ENCODE measurements at regions not wholly inside any gene's neighbourhood (a gene's known extent, or its start where the extent isn't known, plus 50 kb on each side); places are given as distances from the start of the nearest gene placed in this dataset.

- no TSS peak for BruUV-seq (replicated peaks)
- CTCF ChIA-PET (ENCODE audit: unreplicated experiment), result no interaction called here
- TF ChIP-seq, protein P1, sequence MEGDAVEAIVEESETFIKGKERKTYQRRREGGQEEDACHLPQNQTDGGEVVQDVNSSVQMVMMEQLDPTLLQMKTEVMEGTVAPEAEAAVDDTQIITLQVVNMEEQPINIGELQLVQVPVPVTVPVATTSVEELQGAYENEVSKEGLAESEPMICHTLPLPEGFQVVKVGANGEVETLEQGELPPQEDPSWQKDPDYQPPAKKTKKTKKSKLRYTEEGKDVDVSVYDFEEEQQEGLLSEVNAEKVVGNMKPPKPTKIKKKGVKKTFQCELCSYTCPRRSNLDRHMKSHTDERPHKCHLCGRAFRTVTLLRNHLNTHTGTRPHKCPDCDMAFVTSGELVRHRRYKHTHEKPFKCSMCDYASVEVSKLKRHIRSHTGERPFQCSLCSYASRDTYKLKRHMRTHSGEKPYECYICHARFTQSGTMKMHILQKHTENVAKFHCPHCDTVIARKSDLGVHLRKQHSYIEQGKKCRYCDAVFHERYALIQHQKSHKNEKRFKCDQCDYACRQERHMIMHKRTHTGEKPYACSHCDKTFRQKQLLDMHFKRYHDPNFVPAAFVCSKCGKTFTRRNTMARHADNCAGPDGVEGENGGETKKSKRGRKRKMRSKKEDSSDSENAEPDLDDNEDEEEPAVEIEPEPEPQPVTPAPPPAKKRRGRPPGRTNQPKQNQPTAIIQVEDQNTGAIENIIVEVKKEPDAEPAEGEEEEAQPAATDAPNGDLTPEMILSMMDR (conservative IDR thresholded peaks at IDR 0.05; ENCODE audit: low read length), result no peak
- TF ChIP-seq EZH2phosphoT487 (IDR thresholded peaks at IDR 0.05; ENCODE audit: borderline replicate concordance, low read depth, low read length), result no peak
- H4K20me1 ChIP-seq (ENCODE audit: insufficient read depth, low read length), result no peaks in the 10 kb centered on the region
- no peak overlapping the region for H3K4me2 ChIP-seq (ENCODE audit: low read length)
- no peaks in the 10 kb centered on the region for H3K36me3 ChIP-seq (ENCODE audit: insufficient read depth, low read length)
- DNase-seq (ENCODE audit: low spot score), result no peak
- no peaks in the 10 kb centered on the region for H3K9me3 ChIP-seq (ENCODE audit: low read length)
- no peak overlapping the region for H3K4me3 ChIP-seq (ENCODE audit: low read depth, low read length, poor library complexity, severe bottlenecking)
- POLR2A ChIA-PET, result no interaction called here
- intact Hi-C loops (cut with micrococcal nuclease; ENCODE audit: unreplicated experiment), result no loop called here
- no peak overlapping the region for H3K27ac ChIP-seq (ENCODE audit: low read depth, low read length, poor library complexity, severe bottlenecking)
- no peaks in the 10 kb centered on the region for H3K79me2 ChIP-seq (ENCODE audit: insufficient read depth, low read depth, low read length)
- no peaks in the 10 kb centered on the region for H3K4me1 ChIP-seq (ENCODE audit: insufficient read depth, low read length, poor library complexity, severe bottlenecking)
- no peaks in the 10 kb centered on the region for H3K9me2 ChIP-seq (ENCODE audit: insufficient read depth, low read length)
- no peak overlapping the region for H2AFZ ChIP-seq (ENCODE audit: low read length)
Measured at GRCh38 chr4:111031596-111031995, 408.7 kb upstream of the PITX2 start.

DNA sequence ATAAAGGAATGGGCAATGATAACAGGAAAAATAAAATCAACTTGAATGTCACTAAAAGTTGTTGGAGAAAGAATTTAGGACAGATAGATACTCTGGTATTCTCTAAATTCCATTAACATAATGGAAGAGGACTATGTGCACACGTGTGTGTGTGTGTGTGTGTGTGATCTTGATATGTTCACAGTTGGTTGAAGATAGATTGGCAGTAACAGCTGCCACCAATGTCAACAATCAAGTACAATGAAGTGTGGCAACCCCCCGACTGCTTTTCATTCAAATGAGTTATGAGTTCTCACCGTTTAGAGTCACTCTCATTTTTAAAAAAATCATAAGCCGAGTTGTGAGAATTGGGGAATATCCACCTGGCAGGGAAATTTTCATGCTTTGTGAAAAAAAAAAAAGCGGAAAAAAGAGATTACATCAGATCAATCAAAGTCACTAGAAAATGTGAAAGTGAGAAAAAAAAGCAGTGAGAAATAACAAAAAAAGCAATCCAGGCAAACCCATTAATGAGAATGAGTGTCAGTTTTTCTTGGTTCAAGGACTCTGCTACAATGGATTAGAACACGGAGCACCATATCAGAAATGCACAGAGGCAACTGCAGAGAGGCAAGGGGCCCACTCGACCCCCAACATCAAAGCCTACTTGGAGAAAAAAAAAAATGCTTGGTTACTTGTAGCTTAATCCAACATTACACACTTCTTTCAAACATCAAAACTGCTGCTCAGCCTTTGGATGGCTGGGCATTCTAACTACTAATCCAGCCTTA, 414.9 kb upstream of the PITX2 start:
- intact Hi-C loops (cut with micrococcal nuclease; ENCODE audit: unreplicated experiment), result no loop called here
- H3K27ac ChIP-seq (ENCODE audit: low read depth, low read length, poor library complexity, severe bottlenecking), result no peak overlapping the region
- no peaks in the 10 kb centered on the region for H3K9me2 ChIP-seq (ENCODE audit: insufficient read depth, low read length)
- POLR2A ChIA-PET, result no interaction called here
- BruUV-seq (replicated peaks), result no TSS peak
- H3K4me1 ChIP-seq (ENCODE audit: insufficient read depth, low read length, poor library complexity, severe bottlenecking), result no peaks in the 10 kb centered on the region
- no peak overlapping the region for H3K4me3 ChIP-seq (ENCODE audit: low read depth, low read length, poor library complexity, severe bottlenecking)
- no peak for DNase-seq (ENCODE audit: low spot score)
- no peaks in the 10 kb centered on the region for H4K20me1 ChIP-seq (ENCODE audit: insufficient read depth, low read length)
- no peaks in the 10 kb centered on the region for H3K79me2 ChIP-seq (ENCODE audit: insufficient read depth, low read depth, low read length)
- no peaks in the 10 kb centered on the region for H3K9me3 ChIP-seq (ENCODE audit: low read length)
- CTCF ChIA-PET (ENCODE audit: unreplicated experiment), result no interaction called here
- no peaks in the 10 kb centered on the region for H3K36me3 ChIP-seq (ENCODE audit: insufficient read depth, low read length)
- no peak overlapping the region for H3K4me2 ChIP-seq (ENCODE audit: low read length)
- TF ChIP-seq EZH2phosphoT487 (IDR thresholded peaks at IDR 0.05; ENCODE audit: borderline replicate concordance, low read depth, low read length), result no peak
- TF ChIP-seq, protein P1 (conservative IDR thresholded peaks at IDR 0.05; ENCODE audit: low read length), result no peak
- H2AFZ ChIP-seq (ENCODE audit: low read length), result no peak overlapping the region

DNA sequence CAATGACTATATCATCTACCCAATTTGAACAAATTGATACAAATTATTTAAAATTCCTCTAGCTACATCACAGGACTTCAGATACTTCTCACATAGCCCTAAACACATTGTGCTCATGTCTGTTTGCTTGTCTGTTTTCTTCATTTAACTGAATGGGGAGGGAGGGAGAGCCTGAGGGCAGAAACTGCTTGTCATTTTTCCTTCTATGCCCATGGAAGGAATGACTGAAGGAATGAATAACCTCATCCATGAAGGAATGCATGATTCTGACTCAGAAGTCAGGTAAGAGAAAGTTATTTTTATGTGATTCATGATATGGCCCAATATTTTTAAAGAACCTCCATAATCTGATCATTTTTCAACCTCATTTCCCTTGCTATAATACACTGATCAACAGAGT, 418.0 kb upstream of the PITX2 start:
- no peak for DNase-seq (ENCODE audit: low spot score)
- H3K27ac ChIP-seq (ENCODE audit: low read depth, low read length, poor library complexity, severe bottlenecking), result no peak overlapping the region

More for the DNA sequence above, 418.0 kb upstream of the PITX2 start:
- intact Hi-C loops (cut with micrococcal nuclease; ENCODE audit: unreplicated experiment), result no loop called here
- Histone ChIP-seq H2AFZ (ENCODE audit: low read length) (no peak overlapping the region), H3K4me1 (ENCODE audit: insufficient read depth, low read length, poor library complexity, severe bottlenecking) (no peaks in the 10 kb centered on the region), H4K20me1 (ENCODE audit: insufficient read depth, low read length) (no peaks in the 10 kb centered on the region), H3K9me2 (ENCODE audit: insufficient read depth, low read length) (no peaks in the 10 kb centered on the region), H3K36me3 (ENCODE audit: insufficient read depth, low read length) (no peaks in the 10 kb centered on the region), H3K4me3 (ENCODE audit: low read depth, low read length, poor library complexity, severe bottlenecking) (no peak overlapping the region), H3K4me2 (ENCODE audit: low read length) (no peak overlapping the region), H3K9me3 (ENCODE audit: low read length) (no peaks in the 10 kb centered on the region), H3K79me2 (ENCODE audit: insufficient read depth, low read depth, low read length) (no peaks in the 10 kb centered on the region)
- no TSS peak for BruUV-seq (replicated peaks)
- no peak for TF ChIP-seq EZH2phosphoT487 (IDR thresholded peaks at IDR 0.05; ENCODE audit: borderline replicate concordance, low read depth, low read length)
- TF ChIP-seq, protein P1 (conservative IDR thresholded peaks at IDR 0.05; ENCODE audit: low read length), result no peak
- POLR2A ChIA-PET, result no interaction called here
- CTCF ChIA-PET (ENCODE audit: unreplicated experiment), result no interaction called here

Data from OCI-LY7 (cell line).